ENCODE measurements at regions not wholly inside any gene's neighbourhood (a gene's known extent, or its start where the extent isn't known, plus 50 kb on each side); places are given as distances from the start of the nearest gene placed in this dataset.

- Histone ChIP-seq H3K9ac (ENCODE audit: low read depth in 2 of 2, low read length in 2 of 2) (no peak overlapping the region), H3K36me3 (no peaks in the 10 kb centered on the region), H3K27me3 (no peaks in the 10 kb centered on the region), H3K4me1 (no peaks in the 10 kb centered on the region), H3K4me3 (no peak overlapping the region), H3K27ac (no peak overlapping the region), H3K9me3 (no peaks in the 10 kb centered on the region)
- no peak for DNase-seq
- intact Hi-C loops (cut with DNase I), result no loop called here
- no peak for TF ChIP-seq CTCF (IDR thresholded peaks at IDR 0.05)
Measured at GRCh38 chr7:42456267-42456666, 219.3 kb upstream of the GLI3 start.

- Histone ChIP-seq H3K4me1 (no peaks in the 10 kb centered on the region), H3K27ac (no peak overlapping the region), H3K9me3 (no peaks in the 10 kb centered on the region), H3K36me3 (no peaks in the 10 kb centered on the region), H3K4me3 (no peak overlapping the region), H3K27me3 (no peaks in the 10 kb centered on the region), H3K9ac (ENCODE audit: low read depth in 2 of 2, low read length in 2 of 2) (no peak overlapping the region)
- intact Hi-C loops (cut with DNase I), result no loop called here
- TF ChIP-seq CTCF (IDR thresholded peaks at IDR 0.05), result no peak
- no peak for DNase-seq
Measured at GRCh38 chr7:42453931-42454361, 216.9 kb upstream of the GLI3 start.

- H3K27ac ChIP-seq, result no peak overlapping the region
- DNase-seq, result no peak
- no peak overlapping the region for H3K4me3 ChIP-seq
- H3K9me3 ChIP-seq, result no peaks in the 10 kb centered on the region
- no peak overlapping the region for H3K9ac ChIP-seq (ENCODE audit: low read depth in 2 of 2, low read length in 2 of 2)
- H3K36me3 ChIP-seq, result no peaks in the 10 kb centered on the region
- no peak for TF ChIP-seq CTCF (IDR thresholded peaks at IDR 0.05)
- intact Hi-C loops (cut with DNase I), result no loop called here
- H3K27me3 ChIP-seq, result no peaks in the 10 kb centered on the region
- no peaks in the 10 kb centered on the region for H3K4me1 ChIP-seq
Measured at GRCh38 chr7:42452356-42452755, 215.3 kb upstream of the GLI3 start.

GRCh38 chr7:42449431-42449830 is 212.4 kb upstream of the GLI3 start:
- Histone ChIP-seq H3K36me3 (no peaks in the 10 kb centered on the region), H3K27me3 (no peaks in the 10 kb centered on the region), H3K9ac (ENCODE audit: low read depth in 2 of 2, low read length in 2 of 2) (no peak overlapping the region), H3K4me3 (no peak overlapping the region), H3K4me1 (no peaks in the 10 kb centered on the region), H3K27ac (no peak overlapping the region), H3K9me3 (no peaks in the 10 kb centered on the region)
- no peak for DNase-seq
- TF ChIP-seq CTCF (IDR thresholded peaks at IDR 0.05), result no peak
- intact Hi-C loops (cut with DNase I), result no loop called here

- Histone ChIP-seq H3K4me1 (no peaks in the 10 kb centered on the region), H3K27me3 (no peaks in the 10 kb centered on the region), H3K4me3 (no peak overlapping the region), H3K27ac (no peak overlapping the region), H3K9me3 (no peaks in the 10 kb centered on the region), H3K36me3 (no peaks in the 10 kb centered on the region), H3K9ac (ENCODE audit: low read depth in 2 of 2, low read length in 2 of 2) (no peak overlapping the region)
- no peak for TF ChIP-seq CTCF (IDR thresholded peaks at IDR 0.05)
- DNase-seq, result no peak
- intact Hi-C loops (cut with DNase I), result no loop called here
Measured at GRCh38 chr7:42448901-42449300, 211.9 kb upstream of the GLI3 start.

GRCh38 chr7:42445691-42446090 is 208.7 kb upstream of the GLI3 start:
- DNase-seq, result no peak
- H3K36me3 ChIP-seq, result no peaks in the 10 kb centered on the region
- no peak for TF ChIP-seq CTCF (IDR thresholded peaks at IDR 0.05)
- H3K4me3 ChIP-seq, result no peak overlapping the region
- intact Hi-C loops (cut with DNase I), result no loop called here
- H3K27me3 ChIP-seq, result no peaks in the 10 kb centered on the region
- H3K9me3 ChIP-seq, result no peaks in the 10 kb centered on the region
- H3K9ac ChIP-seq (ENCODE audit: low read depth in 2 of 2, low read length in 2 of 2), result no peak overlapping the region
- H3K4me1 ChIP-seq, result no peaks in the 10 kb centered on the region
- H3K27ac ChIP-seq, result no peak overlapping the region

Measured in colonic mucosa (tissue), 4 donors.